Activated CD4-positive, alpha-beta T cell treated with anti-CD3 and anti-CD28 coated beads, Interleukin-2, Interleukin-6, amounts not matched to agents 100 ng/mL and 50 ng/mL, durations not matched to agents 16 hours and 8 hours (primary cell): ENCODE measurements at regions not wholly inside any gene's neighbourhood (a gene's known extent, or its start where the extent isn't known, plus 50 kb on each side); places are given as distances from the start of the nearest gene placed in this dataset.

Experiments used
- DNase-seq: peaks from one replicate; pipeline ENCODE4 v3.0.0-alpha.2; 2020

DNA sequence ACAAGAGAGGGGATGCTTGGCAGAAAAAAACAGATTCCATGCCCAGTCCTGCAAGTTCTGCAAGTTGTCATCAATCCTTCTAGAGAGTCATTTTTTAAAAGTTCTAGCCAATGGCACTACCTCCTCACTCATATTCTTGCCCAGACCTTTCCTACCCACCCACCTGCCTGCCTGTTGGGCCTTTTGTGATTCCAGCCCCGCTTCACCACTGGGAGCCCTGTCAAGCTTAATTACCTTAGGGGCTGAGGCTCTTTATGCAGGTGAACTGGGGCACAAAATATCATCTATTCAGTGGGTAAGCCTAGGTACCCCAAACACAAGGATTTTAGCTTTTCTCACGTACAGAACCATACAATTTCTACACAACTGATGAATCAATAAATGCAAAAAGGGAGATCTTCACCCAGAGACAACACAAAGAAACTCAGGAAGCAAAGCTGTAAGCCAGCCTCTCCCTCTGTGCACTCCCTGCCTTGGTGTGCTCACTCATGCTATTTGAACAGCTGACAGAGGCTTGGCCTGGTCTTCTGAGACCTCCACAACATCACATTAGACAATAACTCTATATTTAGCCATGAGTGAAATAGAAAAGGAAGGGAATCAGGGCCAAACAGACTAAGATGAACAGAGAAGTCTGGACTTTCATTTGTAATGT is 222.6 kb downstream of the HTR7 start:
- no peak for DNase-seq

DNA sequence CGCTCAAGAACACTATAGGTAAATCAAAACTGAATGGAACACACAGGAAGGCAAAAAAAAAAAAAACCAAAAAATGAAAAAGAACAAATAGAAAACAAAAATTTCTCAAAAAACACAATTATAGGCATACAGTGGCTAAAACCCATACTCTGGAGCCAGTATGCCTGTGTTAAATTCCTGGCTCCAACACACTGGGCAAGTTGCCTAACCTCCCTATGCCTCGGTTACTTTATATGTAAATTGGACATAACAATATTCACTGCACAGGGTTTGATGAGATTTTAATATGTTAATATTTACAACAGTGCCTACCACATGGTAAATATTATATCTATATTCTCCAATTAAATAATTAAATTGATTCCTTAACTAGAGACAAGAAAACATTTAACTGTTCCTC is 217.1 kb downstream of the HTR7 start:
- DNase-seq = no peak

- DNase-seq = no peak
Observed at GRCh38 chr10:90641731-90642130, 216.1 kb downstream of the HTR7 start.

DNA sequence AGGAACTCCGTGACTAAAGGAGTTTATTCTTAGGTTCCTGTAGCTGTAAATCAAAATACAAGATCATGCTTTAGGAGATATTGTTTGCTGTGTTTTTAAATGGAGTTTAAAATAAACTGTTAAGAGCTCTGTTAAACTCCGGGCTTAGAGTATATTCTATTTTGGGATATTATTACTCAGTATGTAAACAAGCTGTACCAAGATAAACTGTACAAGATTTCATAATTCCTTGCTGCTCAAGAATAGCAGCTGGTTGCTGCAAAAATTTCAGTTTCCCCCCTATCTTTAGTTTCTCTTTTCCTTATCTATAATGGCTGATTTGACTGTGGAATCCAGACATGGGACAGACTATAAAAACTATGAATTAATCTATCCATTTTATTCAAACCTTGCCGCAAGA is 215.7 kb downstream of the HTR7 start:
- DNase-seq = no peak

DNA sequence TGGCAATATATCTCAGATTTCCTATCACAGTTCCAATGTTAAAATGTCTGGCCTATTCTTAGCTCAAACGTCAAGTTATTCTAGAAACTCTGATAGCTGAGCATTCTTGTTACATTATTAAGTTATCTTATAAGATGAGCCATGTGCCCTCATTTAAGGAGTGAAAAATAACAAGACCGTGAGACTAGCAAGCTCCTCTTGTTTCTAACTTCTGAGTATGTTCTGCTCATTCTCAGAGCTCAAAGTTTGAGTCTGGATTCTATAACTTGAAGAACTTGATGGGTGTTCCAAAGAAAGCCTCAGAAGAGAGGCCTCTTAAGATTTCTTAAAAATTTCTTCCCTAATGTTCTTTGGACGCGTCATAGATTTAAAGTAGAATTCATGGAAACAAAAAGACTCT is 215.2 kb downstream of the HTR7 start:
- DNase-seq = no peak

DNA sequence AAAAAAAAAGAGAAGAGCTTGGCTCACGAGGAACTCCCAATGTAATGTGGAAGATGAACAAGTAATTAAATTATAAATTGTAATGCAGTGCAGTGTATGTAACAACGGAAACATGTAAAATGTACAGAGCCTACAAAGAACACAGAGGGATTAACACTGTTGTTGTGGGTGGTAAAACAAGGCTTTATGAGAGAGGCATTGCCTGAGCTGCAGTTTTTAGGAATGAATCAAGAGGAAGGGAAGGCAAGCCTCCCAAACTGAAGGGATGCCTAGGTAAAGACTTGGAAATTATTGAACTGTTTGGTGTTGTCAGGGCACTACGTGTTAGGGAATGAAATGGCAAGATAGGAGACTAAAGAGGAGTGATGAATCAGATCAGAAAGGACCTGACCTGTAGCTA is 213.7 kb downstream of the HTR7 start:
- DNase-seq = no peak

DNA sequence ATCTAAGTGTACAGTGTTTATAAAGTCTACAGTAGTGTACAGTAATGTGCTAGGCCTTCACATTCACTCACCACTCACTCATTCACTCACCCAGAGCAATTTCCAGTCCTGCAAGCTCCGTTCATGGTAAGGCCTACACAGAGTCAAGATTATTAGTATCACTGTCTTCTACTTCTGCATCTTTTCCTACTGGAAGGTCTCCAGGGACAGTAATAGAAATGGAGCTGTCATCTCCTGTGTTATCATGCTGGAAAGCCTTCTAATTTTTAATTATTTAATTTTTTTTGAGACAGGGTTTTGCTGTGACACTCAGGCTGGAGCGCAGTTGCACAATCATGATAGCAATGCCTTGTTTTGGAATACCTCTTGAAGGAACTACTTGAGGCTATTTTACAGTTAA is 207.0 kb downstream of the HTR7 start:
- DNase-seq = no peak

DNA sequence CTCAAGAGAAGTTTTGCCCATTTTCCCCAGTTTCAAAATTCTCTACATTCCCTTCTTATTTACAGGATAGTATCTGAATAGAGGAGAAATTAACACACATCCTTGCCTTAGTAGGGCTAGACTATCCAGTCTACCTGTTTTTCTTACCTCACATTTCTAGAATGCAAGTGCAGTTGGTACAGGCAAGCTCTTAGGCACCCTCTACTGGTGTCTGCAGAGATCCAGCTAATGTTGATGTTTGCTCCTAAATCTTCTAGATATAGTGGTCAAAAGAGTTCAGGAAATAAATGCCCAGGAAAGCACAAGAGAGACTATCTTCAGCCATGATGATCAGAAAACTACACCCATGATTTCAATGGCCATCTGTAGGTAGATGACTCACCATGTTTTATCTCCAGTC is 205.3 kb downstream of the HTR7 start:
- DNase-seq = no peak

GRCh38 chr10:90658791-90659190 is 199.0 kb downstream of the HTR7 start:
- DNase-seq = no peak

DNA sequence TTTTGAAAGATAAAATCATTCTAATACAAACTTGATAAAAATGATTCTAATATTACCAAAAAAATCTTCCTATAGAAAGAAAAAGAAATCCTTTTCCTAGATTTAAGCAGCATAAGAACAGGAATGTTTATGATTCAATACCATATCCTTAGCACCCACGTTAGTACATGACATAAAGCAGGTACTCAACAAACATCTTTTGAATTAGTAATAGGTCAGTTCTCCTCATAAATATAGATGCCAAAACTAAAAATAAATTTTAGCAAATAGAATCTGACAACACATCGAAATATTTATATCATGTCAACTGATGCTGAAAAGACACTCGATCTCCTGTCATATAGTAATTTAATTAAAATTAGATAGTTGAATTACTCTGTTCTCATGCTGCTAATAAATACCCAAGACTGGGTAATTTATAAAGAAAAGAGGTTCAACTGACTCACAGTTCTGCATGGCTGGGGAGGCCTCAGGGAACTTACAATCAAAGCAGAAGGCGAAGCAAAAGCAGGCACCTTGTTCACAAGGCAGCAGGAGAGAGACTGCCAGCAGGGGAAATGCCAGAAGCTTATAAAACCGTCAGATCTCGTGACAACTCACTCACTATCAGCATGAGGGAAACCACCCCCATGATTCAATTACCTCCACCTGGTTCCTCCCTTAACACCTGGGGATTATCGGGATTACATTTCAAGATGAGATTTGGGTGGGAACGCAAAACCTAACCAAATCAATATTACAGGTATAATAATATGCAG is 191.8 kb downstream of the HTR7 start:
- no peak for DNase-seq

DNA sequence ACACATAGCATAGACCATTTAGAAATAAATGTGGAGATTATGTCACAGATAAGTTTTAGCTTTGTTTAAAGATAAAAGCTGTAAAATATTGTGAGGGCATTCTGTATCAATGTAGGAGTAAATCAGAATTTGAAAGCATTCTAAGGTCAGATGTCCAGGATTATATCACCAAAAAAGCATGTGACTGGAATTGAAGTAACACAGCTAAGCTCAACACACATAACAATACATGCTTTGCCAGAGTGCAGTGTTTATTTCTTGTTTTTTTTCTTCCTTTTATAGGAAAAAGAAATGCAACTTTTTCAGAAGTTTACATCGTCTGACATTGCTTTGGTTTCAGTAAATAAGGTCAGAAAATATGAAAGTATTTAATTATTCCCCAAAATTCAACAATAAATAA is 183.4 kb downstream of the HTR7 start:
- no peak for DNase-seq

GRCh38 chr10:90674928-90675327 is 182.9 kb downstream of the HTR7 start:
- DNase-seq = no peak

DNA sequence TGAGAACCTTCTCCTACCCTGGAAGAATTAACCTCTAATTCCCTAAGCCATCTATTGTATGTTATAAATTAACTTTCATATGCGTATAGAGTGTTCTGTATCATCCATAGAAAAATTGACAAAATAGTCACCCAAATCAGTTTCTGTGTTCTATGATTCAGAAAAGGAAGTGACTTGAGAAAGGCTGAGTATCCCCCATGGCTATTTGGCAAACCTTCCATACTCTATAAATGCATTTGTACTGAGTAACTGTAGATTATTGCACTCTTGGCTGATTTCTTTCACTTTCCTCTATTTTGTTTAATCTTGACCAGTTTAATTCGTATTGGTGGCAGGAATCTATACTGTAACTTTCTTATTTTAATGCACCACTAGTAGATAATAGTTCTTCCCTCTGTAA is 182.2 kb downstream of the HTR7 start:
- no peak for DNase-seq
